Hypothalamus (tissue), 51 donors: ENCODE measurements at regions not wholly inside any gene's neighbourhood (a gene's known extent, or its start where the extent isn't known, plus 50 kb on each side); places are given as distances from the start of the nearest gene placed in this dataset.
"Not testable (repeated sequence)": the region's sequence is repeated elsewhere in the genome, so short reads cannot be mapped to it uniquely, and the experiment has no call there.

Source experiments
- DNase-seq, 51 donors: peaks; one replicate each; lab custom pipeline; 2025; lab: John Stamatoyannopoulos, UW

DNA sequence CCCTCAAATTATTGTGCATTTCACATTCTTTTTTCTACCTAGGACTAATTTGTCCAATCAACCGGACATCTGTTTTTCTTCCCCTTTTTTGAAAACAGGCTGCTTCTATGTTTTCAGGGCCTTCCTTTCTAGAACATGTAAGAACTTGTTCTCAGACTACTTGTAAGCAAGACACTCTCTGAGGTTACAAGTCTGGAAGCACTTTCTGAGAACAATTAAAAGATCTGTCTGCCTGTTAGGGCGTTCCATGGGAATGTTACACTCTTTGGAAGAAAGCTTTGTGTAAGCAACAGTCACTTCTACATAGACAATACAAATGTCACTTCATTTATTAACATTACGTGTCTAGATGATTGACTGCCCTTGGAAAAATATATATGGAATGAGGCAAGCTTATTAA, 50.9 kb upstream of the HSPB3 start:
- no peak for DNase-seq

DNA sequence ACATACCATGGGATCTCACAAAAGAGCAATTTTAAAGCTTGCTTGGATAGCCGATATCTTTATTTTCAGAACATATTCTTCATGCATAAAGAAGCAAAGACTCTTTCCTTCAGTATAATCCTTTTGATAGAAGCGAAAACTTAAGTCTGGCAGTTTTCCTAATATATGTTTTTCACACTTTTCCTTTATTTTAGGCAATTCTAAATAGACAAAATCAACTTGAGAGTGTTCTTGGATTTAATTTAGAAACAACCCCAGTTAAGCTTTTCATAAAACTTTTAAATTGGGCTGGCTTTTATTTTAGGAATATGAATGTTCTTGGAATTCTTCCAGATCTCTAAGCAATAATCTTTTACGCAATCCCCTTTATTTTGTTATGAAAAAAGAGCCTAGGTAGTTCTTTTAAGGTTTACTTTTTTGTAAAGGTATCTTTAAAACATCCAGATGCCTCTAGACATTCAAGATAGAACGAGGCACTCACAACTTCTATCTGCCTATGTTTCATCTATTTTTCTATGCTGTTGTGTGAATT, 51.5 kb upstream of the HSPB3 start:
- DNase-seq = no peak

DNA sequence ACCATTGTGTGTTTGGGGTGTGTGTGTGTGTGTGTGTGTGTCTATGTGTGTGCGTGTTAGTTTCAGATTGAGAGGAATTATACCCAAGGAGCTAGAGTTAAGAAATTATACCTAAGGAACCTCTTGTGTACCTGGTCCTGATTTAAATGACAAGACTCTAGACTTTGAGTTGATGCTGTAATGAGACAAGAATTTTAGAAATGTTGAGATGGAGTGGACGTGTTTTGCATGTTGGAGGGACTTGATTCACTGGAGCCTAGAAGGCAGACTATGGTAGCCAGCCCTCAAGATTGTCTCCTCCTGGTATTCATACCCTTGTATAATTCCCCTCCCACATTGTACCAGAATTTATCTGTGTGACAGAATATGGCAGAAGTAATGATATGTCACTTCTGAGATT, 52.4 kb upstream of the HSPB3 start:
- DNase-seq = no peak

DNA sequence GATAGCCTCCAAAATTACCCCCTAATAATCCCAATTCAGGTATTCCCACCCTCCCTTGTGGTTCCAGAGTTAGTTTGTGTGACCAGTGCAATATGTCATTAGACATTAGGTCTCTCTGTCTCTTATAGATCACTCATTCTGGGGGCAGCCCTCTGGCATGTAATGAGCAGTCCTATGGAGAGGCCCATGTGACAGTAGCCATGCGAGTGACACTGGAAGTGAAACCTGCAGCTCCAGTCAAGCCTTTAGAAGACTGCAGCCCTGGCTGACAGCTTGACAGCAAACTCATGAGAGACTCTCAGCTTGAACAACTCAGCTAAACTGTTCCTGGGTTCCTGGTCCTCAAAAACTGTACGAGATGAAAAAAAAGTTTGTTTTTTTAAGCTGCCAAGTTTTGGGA, 54.0 kb upstream of the HSPB3 start:
- DNase-seq = peak in 2 of 51 donors; percentile 6 to 18

DNA sequence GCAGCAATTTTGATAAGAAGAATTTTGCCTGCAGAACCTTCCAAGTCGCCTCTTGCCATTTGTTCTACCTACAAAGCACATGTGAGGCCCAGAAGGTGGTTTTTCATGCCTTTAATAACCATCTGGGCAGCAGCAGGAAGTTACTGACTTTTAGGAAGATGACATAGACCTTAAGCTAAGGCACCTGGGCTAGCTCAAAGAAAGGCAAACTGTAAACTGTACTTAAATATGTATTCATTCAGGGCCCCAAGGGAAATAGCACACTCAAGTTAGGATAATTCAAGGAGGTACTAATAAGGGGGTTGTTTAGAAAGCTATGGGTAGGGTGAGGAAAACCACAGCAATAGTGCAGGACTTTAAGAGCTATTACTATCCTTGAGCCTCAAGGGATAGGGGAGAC, 57.3 kb upstream of the HSPB3 start:
- no peak for DNase-seq

DNA sequence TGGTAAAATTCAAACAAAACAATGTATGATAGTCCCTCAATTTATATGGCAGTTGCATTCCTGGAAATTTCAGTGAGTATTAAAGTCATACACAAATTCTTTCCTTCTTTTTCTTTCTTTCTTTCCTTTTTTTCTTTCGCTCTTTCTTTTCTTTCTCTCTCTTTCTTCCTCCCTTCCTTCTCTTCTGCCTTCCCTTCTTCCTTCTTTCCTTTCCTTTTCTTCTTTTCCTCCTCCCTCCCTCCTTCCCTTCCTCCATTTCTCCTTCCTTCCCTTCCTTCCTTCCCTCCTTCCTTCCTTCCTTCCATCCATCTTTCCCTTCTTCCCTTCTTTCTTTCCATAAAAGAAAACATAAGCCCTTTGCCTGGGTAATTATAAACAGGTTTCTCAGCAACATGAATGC, 58.1 kb upstream of the HSPB3 start:
- no peak for DNase-seq

DNA sequence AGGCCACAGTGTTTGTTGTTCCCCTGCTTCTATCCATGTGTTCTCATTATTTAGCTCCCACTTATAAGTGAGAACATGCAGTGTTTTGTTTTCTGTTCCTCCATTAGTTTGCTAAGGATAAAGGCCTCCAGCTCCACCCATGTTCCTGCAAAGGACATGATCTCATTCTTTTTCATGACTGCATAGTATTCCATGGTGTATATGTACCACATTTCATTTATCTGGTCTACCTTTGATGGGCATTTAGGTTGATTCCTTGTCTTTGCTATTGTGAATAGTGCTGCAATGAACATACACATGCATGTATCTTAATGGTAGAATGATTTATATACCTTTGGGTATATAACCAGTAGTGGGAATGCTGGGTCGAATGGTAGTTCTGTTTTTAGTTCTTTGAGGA, 62.5 kb upstream of the HSPB3 start:
- DNase-seq = not testable (repeated sequence)

DNA sequence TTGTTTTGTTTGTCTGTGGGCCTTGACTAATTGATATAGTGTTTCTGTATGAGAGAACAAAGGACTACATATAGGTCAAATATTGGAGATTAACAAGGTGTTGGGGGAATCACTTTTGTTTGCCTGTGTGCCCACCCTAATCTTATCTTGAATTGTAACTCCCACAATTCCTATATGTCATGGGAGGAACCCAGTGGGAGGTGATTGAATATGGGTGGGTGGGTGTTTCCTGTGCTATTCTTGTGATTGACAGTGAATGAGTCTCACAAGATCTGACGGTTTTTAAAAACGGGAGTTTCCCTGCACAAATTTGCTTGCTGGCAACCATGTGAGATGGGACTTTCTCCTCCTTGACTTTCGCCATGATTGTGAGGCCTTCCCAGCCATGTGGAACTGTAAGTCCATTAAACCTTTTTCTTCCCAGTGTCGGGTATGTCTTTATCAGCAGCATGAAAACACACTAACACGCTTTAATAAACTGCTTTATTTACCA, 64.9 kb upstream of the HSPB3 start:
- DNase-seq = no peak

DNA sequence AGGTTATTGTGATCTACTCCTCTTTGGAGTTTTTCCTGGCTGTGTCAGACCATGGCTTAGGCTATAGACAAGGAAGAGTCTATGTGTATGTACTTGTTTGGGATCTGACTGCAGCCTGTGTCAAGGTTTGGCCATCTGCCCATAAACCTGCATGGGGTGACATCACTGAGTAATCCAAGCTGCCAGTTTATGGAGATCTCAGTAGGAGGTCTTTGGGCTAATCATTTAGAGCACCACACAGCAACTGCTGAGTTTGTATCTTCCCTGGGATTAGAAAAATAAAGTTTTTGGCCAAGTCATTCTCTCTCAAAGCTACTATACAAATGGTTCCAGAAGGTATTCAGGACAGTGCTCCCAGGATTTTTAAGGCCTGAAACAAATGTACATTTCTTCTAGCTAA, 65.5 kb upstream of the HSPB3 start:
- peak in 1 of 51 donors; percentile 23 for DNase-seq

DNA sequence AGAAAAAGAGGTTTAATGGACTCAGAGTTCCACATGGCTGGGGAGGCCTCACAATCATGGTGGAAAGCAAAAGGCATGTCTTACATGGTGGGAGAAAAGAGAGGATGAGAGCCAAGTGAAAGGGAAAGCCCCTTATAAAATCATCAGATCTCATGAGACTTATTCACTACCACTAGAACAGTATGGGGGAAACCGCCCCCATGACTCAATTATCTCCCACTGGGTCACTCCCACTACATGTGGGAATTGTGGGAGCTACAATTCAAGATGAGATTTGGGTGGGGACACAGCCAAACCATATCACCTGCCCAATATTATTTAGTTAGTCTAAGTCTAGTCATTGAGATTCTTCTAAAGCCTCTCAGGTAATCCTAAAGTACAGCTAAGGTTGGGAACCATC, 66.1 kb upstream of the HSPB3 start:
- DNase-seq = not testable (repeated sequence)

DNA sequence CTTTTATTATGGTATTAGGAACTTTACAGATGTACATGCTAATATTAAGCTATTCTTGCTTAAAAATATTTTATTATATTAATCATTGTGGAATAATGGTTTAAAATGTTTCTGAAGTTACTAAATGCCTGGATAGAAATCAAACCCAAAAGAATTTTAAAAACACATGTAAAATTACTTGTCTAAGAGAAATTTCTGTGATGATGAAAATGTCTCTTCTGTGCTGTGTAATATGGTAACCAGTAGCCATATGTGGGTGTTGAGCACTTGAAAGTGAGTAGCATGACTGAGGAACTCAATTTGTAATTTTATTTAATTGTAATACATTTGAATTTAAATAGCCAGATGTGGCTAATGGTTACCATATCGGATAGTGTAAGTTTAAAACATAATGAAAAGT, 66.7 kb upstream of the HSPB3 start:
- no peak for DNase-seq

DNA sequence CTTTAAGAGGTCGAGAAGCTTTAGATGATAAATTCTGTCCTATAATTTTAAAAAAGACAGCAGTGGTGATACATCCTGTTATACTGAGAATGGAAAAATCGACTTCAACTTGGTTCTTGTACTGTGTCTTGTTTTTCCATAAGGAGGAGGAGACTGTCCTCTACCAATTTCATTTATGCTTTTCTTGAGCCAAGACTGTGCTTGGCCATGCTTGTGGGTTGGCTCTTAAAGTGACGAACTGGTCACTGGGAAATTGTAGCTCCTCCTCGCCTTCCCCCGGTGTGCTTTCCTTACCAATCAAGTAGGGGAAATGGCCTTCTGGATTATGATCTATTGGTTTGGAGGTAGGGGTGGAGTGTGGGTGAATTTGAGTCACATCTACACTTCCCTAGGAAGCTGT, 67.1 kb upstream of the HSPB3 start:
- DNase-seq = no peak

DNA sequence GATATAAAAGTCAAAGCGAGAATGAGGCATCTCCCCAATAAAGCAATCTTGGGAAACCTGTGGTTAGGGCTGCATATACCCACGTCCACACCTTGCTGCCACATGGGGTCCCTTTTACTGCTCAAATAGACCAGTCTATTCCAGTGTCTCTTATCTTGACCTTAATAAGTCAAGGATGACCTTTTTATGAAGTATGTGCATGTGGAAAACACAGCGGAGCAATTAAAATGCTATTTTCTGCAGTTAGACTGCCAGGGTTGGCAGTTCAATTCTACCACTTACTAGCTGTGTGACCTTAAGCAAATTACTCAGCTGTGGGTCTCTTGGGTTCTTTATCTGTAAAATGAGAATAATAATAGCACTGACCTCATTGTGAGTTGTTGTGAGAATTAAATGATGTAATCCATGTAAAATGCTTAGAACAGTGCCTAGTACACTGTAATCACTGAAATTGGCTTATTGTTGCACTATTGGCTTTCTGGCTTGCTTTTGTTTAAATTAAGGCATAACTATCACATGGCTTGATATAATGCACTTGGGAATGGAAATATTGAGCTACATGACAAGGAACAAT, 67.8 kb upstream of the HSPB3 start:
- DNase-seq = no peak

DNA sequence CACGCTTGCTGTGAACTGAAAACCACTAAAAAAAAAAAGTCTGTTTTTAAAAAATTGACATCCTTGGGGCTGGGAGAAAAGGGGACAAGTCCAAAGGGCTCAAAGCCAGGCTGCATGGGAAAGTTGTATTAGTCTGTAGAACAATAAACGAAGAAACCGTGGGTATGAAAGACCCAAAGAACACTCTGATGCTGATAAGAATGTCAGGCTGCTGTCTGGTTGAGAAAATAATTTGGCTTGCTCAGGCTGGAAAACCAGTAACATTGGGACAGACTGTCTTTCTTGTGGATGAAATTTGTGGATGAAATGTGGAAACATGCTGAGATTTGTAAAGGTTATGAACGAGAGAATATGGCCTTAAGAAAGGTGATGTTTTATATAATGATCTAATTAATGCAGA, 68.5 kb upstream of the HSPB3 start:
- DNase-seq = no peak

DNA sequence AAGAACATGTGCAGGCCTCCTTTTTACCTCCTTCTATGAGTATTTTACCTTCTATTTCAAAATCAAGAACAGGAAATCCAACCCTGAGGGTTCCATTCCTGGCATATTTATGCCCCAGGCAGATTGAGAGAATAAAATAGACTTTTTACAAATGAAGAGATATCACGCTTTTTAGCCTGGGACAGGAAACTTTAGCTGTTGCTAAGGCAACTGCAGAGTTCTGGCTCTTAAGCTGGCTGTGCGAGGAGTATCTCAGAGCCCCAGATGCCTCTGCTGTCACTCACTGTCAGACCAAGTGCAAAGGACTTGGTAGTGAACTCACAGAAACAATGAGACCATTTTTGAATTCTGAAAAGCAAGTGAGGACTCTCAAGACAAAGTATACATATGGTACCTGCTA, 69.5 kb upstream of the HSPB3 start:
- DNase-seq = no peak

DNA sequence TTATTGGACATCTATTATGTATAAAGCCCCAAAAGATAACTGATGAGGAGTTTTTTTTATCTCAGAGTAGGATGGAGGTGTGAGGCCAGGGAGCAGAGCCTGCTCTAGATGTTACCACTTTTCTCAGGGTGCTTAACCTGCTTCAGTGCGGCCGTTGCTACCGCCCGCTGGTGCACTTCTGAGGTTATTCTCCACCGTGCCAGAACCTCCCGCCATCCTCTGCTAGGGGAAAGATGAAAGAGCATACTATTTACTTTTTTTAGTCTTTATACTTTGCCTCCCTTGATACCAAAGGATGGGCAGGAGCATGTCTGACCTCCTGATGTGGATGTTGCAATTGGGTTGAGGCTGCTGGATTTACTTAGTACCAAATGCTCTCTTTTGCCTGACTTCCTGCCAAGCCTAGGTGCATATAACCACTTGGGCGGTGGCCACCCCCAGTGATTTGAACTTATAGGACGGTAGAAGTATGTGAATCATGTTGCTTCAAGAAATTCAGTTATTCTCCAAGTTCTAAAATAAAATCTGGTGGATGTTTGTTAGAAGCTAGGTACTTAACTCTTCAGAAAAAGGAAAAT, 71.1 kb upstream of the HSPB3 start:
- DNase-seq = no peak

DNA sequence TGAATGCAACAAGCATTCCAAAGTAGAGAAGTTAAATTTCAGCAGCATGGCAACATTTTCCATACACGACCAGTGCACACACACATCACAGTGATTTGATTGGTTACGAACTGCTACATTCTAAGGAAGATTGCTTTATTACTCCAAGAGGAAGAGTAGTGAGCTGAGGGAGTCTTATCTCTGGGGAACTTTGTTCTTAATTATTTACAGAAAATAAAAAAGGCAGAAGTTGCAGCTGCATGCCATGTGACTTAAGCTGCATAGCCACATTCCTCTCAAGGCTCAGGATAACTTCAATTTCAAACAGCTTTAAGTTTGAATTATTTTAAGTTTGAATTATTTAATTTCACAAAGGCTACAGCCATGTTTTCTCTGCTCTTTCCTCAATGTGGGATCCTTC, 71.6 kb upstream of the HSPB3 start:
- DNase-seq = no peak

DNA sequence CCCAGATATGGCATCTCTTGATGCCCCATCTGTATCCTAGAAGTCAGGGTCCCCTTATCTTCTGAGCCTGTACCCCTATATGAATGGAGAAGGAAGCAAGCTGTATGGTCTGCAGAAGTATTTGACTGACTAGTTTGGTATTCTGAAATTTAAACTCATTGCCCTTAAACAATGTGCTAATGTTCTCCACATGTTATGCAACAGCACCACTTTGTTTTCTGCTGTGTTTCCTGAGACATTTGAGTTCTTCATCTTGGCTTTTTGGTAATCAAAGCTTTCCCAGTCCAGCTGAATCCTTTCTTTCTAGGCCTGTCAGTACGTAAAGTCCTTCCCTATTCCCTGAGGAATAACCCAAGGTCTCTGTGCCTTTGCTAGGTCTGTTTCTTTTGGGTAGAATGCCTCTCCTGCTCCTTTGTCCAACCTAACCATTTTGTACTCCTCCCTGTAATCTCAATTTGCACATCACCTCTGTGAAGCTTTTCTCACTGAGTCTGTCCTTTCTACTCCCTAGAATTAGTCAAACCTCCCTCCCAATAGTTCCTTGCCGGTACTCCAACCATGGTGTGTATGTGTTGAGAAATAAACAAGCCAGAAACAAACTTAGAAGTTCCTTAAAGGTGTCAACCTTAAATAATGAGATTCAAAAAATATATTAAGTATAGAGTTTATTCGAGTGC, 72.1 kb upstream of the HSPB3 start:
- DNase-seq = no peak

DNA sequence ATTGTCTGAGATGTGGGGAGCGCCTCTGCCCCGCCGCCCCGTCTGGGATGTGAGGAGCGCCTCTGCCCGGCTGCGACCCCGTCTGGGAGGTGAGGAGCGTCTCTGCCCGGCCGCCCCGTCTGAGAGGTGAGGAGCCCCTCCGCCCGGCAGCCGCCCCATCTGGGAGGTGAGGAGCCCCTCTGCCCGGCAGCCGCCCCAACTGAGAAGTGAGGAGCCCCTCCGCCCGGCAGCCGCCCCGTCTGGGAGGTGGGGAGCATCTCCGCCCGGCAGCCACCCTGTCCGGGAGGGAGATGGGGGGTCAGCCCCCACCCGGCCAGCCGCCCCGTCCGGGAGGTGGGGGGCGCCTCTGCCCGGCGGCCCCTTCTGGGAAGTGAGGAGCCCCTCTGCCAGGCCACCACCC, 70.9 kb upstream of the ARL15 start:
- not testable (repeated sequence) for DNase-seq

DNA sequence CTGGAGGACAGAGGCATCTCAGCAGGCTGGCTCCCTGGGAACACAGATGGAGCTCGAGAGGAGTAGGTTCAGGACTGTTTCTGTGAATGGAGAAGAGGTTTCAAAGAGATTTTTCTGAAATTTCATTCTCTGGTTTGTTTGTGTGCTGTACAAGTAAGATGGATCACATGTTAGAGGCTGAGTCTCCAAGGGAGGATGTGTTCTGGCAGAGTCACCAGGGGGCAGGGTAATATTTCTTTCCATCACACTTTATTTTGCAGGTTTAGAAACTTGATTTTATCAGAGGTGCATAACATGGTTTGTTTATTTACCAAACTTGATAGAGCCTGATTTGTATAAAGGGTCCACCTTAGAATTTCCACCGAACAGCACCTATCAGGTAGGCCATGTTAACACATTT, 69.2 kb upstream of the ARL15 start:
- no peak for DNase-seq

DNA sequence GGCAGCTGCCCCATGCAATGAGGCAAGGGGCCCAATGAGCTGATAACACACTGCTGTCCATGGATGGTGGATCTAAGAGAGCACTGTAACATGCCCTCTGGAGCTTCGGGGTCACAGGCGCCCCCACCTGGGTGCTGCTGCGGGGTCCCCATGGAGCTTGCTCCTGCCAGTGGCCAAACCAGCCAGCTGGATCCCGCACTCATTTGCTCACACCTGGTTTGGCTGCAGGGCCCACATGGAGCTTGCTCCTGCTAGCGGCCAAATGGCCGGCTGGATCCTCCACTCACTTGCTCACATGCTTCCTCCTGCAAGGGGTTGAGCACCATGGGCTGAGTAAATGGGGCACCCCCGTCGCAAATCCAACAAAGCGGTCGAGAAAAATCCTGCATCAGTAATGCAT, 68.3 kb upstream of the ARL15 start:
- DNase-seq = no peak

DNA sequence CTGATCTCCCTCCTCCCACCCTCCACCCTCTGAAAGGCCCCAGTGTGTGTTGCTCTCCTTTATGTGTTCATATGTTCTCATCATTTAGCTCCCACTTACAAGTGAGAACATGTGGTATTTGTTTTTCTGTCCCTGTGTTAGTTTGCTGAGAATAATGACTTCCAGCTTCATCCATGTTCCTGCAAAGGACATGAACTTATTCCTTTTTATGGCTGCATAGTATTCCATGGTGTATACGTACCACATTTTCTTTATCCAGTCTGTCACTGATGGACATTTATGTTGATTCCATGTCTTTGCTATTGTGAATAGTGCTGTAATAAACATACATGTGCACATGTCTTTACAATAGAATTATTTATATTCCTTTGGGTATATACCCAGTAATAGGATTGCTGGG, 67.0 kb upstream of the ARL15 start:
- not testable (repeated sequence) for DNase-seq
